ENCODE measurements at regions not wholly inside any gene's neighbourhood (a gene's known extent, or its start where the extent isn't known, plus 50 kb on each side); places are given as distances from the start of the nearest gene placed in this dataset.

DNA sequence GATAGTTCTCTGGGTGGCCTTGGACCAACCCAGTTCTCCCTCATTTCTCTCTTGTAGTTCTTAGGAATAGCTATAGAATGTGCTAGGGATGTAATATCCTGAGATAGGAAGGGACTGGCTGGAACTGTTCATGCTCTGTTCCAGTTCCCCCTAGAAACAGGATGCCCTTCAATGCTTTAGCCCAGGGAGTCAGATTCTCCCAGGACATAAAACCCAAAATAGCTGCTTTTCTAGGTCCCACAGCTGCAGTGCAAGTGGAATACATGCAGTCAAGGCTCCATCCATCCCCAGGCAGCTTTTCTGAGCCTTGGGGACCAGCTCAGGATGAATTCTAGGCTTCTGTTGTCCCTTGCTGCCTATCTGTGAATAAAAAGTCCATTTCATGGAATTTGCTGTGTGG is 257.3 kb upstream of the CTAGE1 start:
- no peaks in the 10 kb centered on the region for H3K4me1 ChIP-seq
- intact Hi-C loops (cut with DNase I): no loop called here

DNA sequence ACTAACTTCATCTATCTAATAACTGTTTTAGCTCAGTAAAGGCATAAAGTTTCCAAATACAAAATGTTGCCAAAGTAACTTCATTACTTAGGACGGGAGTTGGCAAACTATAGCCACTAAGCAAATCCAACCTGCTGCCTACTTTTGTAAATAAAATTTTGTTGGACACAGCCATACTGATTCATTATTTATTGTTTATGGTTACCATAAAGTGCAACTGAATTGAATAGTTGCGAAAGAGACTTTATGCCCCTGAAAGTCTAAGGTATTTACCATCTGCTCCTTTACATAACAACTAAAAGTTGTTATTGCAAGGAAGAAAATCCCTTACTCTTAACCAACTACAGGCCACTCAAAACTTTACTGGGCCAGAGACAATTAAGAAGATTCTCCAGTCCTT is 256.7 kb upstream of the RBBP8 start:
- ATAC-seq: no peak

More for the DNA sequence above, 257.3 kb upstream of the CTAGE1 start:
- H3K36me3 ChIP-seq: no peaks in the 10 kb centered on the region
- TF ChIP-seq, protein P1, sequence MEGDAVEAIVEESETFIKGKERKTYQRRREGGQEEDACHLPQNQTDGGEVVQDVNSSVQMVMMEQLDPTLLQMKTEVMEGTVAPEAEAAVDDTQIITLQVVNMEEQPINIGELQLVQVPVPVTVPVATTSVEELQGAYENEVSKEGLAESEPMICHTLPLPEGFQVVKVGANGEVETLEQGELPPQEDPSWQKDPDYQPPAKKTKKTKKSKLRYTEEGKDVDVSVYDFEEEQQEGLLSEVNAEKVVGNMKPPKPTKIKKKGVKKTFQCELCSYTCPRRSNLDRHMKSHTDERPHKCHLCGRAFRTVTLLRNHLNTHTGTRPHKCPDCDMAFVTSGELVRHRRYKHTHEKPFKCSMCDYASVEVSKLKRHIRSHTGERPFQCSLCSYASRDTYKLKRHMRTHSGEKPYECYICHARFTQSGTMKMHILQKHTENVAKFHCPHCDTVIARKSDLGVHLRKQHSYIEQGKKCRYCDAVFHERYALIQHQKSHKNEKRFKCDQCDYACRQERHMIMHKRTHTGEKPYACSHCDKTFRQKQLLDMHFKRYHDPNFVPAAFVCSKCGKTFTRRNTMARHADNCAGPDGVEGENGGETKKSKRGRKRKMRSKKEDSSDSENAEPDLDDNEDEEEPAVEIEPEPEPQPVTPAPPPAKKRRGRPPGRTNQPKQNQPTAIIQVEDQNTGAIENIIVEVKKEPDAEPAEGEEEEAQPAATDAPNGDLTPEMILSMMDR (IDR thresholded peaks at IDR 0.05): no peak
- no peaks in the 10 kb centered on the region for H3K27me3 ChIP-seq
- ATAC-seq: no peak
- H3K27ac ChIP-seq: no peak overlapping the region
- H3K4me3 ChIP-seq: no peak overlapping the region
- H3K9me3 ChIP-seq: no peaks in the 10 kb centered on the region
- no peak for DNase-seq

DNA sequence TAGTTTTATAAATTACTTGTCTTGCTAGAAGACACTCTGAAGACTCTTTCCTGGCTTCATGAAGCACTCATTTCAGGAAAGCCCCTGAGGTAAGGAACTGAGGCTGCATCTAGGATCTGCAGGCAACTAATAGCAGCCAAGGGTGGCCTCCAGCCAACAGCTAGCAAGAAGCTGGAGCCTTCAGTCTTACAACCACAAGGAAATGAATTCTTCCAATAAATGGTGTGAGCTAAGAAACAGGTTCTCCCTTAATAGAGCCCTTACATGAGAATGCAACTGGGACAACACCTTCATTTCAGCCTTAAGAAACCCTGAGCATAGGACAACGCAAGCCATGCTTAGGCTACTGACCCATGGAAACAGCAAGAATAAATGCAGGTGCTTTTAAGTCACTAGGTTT is 254.6 kb upstream of the RBBP8 start:
- Histone ChIP-seq H3K9me3 (no peaks in the 10 kb centered on the region), H3K4me1 (peaks cover 10% of the 10 kb centered on the region), H3K4me3 (no peak overlapping the region), H3K27me3 (no peaks in the 10 kb centered on the region), H3K36me3 (no peaks in the 10 kb centered on the region), H3K27ac (no peak overlapping the region)
- no peak for DNase-seq
- ATAC-seq: no peak
- TF ChIP-seq, protein P1 (IDR thresholded peaks at IDR 0.05): no peak
- intact Hi-C loops (cut with DNase I): no loop called here

More for the DNA sequence above, 256.7 kb upstream of the RBBP8 start:
- TF ChIP-seq, protein P1 (IDR thresholded peaks at IDR 0.05): no peak
- H3K36me3 ChIP-seq: no peaks in the 10 kb centered on the region
- DNase-seq: no peak
- H3K27me3 ChIP-seq: no peaks in the 10 kb centered on the region
- H3K27ac ChIP-seq: no peak overlapping the region
- intact Hi-C loops (cut with DNase I): no loop called here
- H3K9me3 ChIP-seq: no peaks in the 10 kb centered on the region
- H3K4me1 ChIP-seq: no peaks in the 10 kb centered on the region
- no peak overlapping the region for H3K4me3 ChIP-seq

DNA sequence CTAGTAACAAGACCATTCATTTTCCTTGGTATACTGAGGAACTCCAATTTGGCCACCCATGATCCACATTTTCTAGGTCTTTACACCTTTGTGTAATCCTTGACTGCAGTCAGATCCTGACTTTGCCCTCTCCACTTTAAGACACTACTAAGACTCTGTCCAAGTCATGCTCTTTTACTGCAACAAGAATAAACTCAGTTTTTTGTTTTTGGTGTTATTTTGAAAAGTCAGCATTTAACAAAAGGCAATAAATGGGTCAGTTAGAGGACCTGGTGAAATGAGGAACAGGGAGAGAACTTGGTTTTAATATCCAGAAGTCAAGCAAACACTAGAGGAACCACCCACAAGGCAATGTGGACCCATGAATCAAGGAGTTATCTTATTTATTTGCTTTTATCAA is 252.2 kb upstream of the RBBP8 start:
- DNase-seq: no peak
- intact Hi-C loops (cut with DNase I): no loop called here
- peaks cover 11% of the 10 kb centered on the region for H3K4me1 ChIP-seq
- H3K9me3 ChIP-seq: no peaks in the 10 kb centered on the region
- H3K27ac ChIP-seq: no peak overlapping the region
- ATAC-seq: no peak
- no peaks in the 10 kb centered on the region for H3K36me3 ChIP-seq
- H3K27me3 ChIP-seq: no peaks in the 10 kb centered on the region
- TF ChIP-seq, protein P1 (IDR thresholded peaks at IDR 0.05): no peak
- no peak overlapping the region for H3K4me3 ChIP-seq

DNA sequence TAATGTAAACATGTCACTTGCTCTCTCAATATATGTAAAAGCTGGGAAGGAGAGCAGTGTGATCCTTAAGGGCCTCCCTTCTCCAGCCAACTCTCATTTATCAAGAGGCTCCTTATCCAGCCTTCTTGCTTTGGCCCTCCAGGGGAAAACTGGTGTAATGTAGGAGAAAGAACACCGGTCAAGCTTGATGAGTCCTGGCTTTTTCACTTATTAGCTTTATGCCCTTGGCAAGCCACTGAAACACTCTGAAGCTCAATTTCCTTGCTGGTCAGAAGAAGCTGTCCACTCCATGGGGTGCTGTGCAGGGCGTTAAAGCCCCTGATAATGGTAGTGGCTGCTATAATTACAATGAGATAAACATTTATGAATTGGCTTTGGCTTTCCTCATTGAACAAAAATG is 251.2 kb upstream of the RBBP8 start:
- TF ChIP-seq, protein P1 (IDR thresholded peaks at IDR 0.05): no peak
- no peaks in the 10 kb centered on the region for H3K27me3 ChIP-seq
- ATAC-seq (no peak), DNase-seq (no peak)
- H3K9me3 ChIP-seq: no peaks in the 10 kb centered on the region
- no peak overlapping the region for H3K4me3 ChIP-seq
- H3K36me3 ChIP-seq: no peaks in the 10 kb centered on the region
- no peak overlapping the region for H3K27ac ChIP-seq
- H3K4me1 ChIP-seq: peaks cover 11% of the 10 kb centered on the region
- intact Hi-C loops (cut with DNase I): no loop called here

DNA sequence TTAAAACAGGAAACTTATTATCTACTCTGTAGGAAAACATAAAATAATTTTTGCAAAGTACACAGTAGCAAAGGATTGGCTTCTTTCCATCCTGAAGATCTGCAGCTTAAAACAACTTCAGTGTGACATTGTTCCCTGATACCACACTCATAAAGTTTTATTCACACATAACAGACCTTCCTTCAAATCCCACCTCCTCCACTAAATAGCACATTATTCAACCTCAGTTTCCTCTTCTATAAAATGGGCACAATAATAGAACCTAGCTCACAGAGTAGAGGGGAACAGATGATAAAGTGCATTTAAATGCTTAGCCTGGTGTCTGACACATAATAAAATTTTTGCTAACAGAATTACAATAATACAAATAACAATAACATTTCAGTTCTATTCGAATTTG is 250.4 kb upstream of the RBBP8 start:
- intact Hi-C loops (cut with DNase I): no loop called here
- DNase-seq: no peak
- no peak overlapping the region for H3K4me3 ChIP-seq
- H3K27ac ChIP-seq: no peak overlapping the region
- H3K27me3 ChIP-seq: no peaks in the 10 kb centered on the region
- H3K4me1 ChIP-seq: peaks cover 11% of the 10 kb centered on the region
- TF ChIP-seq, protein P1 (IDR thresholded peaks at IDR 0.05): no peak
- H3K9me3 ChIP-seq: no peaks in the 10 kb centered on the region
- ATAC-seq: no peak
- no peaks in the 10 kb centered on the region for H3K36me3 ChIP-seq

Data from upper lobe of right lung (tissue), 1 donor.